ENCODE measurements at regions not wholly inside any gene's neighbourhood (a gene's known extent, or its start where the extent isn't known, plus 50 kb on each side); places are given as distances from the start of the nearest gene placed in this dataset.

DNA sequence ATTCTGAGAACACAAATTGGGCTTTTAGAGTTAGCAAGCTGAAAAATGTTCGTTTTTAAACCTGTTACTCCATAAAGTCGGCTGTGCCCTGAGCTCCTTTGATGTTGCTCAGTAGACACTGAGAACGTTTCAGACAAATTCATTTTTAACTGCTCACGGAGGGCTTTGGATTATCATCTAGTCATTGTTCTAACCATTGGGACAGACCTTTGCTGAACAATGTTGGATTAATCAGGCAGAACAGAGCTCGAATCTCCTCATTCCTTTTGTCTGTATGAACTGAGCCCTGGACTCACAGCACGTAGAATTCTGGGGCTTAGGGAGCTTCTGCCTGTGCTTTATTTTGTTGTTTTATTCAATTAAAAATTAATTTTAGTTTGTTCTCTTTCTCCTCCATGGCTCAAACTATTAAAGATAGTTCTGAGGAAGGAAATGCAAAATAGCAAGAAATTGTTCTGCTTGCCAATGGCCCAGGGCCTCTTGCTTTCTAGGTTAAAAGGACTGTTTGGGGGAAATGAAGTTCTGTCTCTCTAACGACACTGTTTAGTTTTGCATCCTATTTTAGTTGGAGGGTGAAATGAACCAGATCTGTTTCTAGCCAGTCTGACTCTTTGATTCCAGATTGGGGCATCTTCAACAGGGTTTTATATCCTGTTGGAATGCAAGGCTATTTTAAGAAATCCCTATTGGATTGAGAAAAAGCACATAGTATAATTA, 114.7 kb upstream of the CXCR4 start:
- no peak overlapping the region for H3K4me3 ChIP-seq (ENCODE audit: low read length)
- H3K4me2 ChIP-seq (ENCODE audit: low read length), result no peak overlapping the region
- H3K9me3 ChIP-seq (ENCODE audit: low read length), result no peaks in the 10 kb centered on the region
- TF ChIP-seq RAD21 (conservative IDR thresholded peaks at IDR 0.05) (no peak), EP300 (conservative IDR thresholded peaks at IDR 0.05; ENCODE audit: poor library complexity, severe bottlenecking) (no peak), EZH2 (IDR thresholded peaks at IDR 0.05; ENCODE audit: borderline replicate concordance, insufficient read depth, low read length, poor library complexity, severe bottlenecking) (no peak)
- no peak overlapping the region for H3K9ac ChIP-seq (ENCODE audit: low read length)
- no peaks in the 10 kb centered on the region for H3K9me2 ChIP-seq (ENCODE audit: insufficient read depth, low read length)
- H4K20me1 ChIP-seq (ENCODE audit: insufficient read depth), result no peaks in the 10 kb centered on the region
- H3F3A ChIP-seq (ENCODE audit: insufficient read depth, low read length, poor library complexity, severe bottlenecking), result no peaks in the 10 kb centered on the region
- no peaks in the 10 kb centered on the region for H3K27me3 ChIP-seq (ENCODE audit: insufficient read depth, low read depth, low read length)
- H3K79me2 ChIP-seq (replicated peaks; ENCODE audit: insufficient read depth, low read length), result no peaks in the 10 kb centered on the region
- H3K27ac ChIP-seq (ENCODE audit: low read length), result no peak overlapping the region
- no peaks in the 10 kb centered on the region for H3K36me3 ChIP-seq (ENCODE audit: insufficient read depth, low read length)
- no peak overlapping the region for H2AFZ ChIP-seq (ENCODE audit: low read depth, low read length)

DNA sequence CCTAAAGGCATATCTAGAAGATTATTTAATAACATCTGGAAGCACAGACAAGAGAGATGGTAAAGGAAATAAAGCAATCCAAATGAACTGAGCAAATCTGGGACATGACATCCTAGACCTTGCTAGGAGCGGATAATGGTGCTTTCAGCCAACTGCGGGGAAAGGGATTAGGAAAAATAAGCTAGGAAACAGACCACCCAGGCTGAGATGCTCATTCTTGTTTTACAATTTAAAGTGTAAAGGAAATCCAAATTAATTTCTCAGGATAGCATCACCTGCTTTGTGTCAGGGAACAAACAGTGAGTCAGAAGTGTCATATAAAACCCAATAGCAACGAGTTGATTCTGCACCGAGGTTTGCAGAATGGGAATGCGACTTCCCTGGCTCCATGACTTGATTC, 112.5 kb upstream of the CXCR4 start:
- H3K27ac ChIP-seq (ENCODE audit: low read length), result no peak overlapping the region
- H2AFZ ChIP-seq (ENCODE audit: low read depth, low read length), result no peak overlapping the region
- no peak overlapping the region for H3K4me3 ChIP-seq (ENCODE audit: low read length)
- H3K9me3 ChIP-seq (ENCODE audit: low read length), result no peaks in the 10 kb centered on the region
- no peak overlapping the region for H3K4me2 ChIP-seq (ENCODE audit: low read length)
- H3K27me3 ChIP-seq (ENCODE audit: insufficient read depth, low read depth, low read length), result no peaks in the 10 kb centered on the region
- H3K9me2 ChIP-seq (ENCODE audit: insufficient read depth, low read length), result no peaks in the 10 kb centered on the region
- TF ChIP-seq RAD21 (conservative IDR thresholded peaks at IDR 0.05) (no peak), TAF1 (IDR thresholded peaks at IDR 0.05; ENCODE audit: low read depth) (no peak), EP300 (conservative IDR thresholded peaks at IDR 0.05; ENCODE audit: poor library complexity, severe bottlenecking) (no peak), POLR2AphosphoS5 (IDR thresholded peaks at IDR 0.05) (no peak), MXI1 (conservative IDR thresholded peaks at IDR 0.05; ENCODE audit: poor library complexity, severe bottlenecking) (no peak)
- no peaks in the 10 kb centered on the region for H3F3A ChIP-seq (ENCODE audit: insufficient read depth, low read length, poor library complexity, severe bottlenecking)
- no peaks in the 10 kb centered on the region for H3K36me3 ChIP-seq (ENCODE audit: insufficient read depth, low read length)
- H4K20me1 ChIP-seq (ENCODE audit: insufficient read depth), result no peaks in the 10 kb centered on the region
- no peaks in the 10 kb centered on the region for H3K79me2 ChIP-seq (replicated peaks; ENCODE audit: insufficient read depth, low read length)
- H3K9ac ChIP-seq (ENCODE audit: low read length), result no peak overlapping the region

- Histone ChIP-seq H3K27me3 (ENCODE audit: insufficient read depth, low read depth, low read length) (no peaks in the 10 kb centered on the region), H3K4me3 (ENCODE audit: low read length) (no peak overlapping the region), H3K9me3 (ENCODE audit: low read length) (no peaks in the 10 kb centered on the region), H3K36me3 (ENCODE audit: insufficient read depth, low read length) (no peaks in the 10 kb centered on the region), H3K79me2 (replicated peaks; ENCODE audit: insufficient read depth, low read length) (no peaks in the 10 kb centered on the region), H3K4me2 (ENCODE audit: low read length) (no peak overlapping the region), H3K27ac (ENCODE audit: low read length) (no peak overlapping the region), H3F3A (ENCODE audit: insufficient read depth, low read length, poor library complexity, severe bottlenecking) (no peaks in the 10 kb centered on the region), H3K9me2 (ENCODE audit: insufficient read depth, low read length) (no peaks in the 10 kb centered on the region), H3K9ac (ENCODE audit: low read length) (no peak overlapping the region), H2AFZ (ENCODE audit: low read depth, low read length) (no peak overlapping the region), H4K20me1 (ENCODE audit: insufficient read depth) (no peaks in the 10 kb centered on the region)
- TF ChIP-seq, protein P1, sequence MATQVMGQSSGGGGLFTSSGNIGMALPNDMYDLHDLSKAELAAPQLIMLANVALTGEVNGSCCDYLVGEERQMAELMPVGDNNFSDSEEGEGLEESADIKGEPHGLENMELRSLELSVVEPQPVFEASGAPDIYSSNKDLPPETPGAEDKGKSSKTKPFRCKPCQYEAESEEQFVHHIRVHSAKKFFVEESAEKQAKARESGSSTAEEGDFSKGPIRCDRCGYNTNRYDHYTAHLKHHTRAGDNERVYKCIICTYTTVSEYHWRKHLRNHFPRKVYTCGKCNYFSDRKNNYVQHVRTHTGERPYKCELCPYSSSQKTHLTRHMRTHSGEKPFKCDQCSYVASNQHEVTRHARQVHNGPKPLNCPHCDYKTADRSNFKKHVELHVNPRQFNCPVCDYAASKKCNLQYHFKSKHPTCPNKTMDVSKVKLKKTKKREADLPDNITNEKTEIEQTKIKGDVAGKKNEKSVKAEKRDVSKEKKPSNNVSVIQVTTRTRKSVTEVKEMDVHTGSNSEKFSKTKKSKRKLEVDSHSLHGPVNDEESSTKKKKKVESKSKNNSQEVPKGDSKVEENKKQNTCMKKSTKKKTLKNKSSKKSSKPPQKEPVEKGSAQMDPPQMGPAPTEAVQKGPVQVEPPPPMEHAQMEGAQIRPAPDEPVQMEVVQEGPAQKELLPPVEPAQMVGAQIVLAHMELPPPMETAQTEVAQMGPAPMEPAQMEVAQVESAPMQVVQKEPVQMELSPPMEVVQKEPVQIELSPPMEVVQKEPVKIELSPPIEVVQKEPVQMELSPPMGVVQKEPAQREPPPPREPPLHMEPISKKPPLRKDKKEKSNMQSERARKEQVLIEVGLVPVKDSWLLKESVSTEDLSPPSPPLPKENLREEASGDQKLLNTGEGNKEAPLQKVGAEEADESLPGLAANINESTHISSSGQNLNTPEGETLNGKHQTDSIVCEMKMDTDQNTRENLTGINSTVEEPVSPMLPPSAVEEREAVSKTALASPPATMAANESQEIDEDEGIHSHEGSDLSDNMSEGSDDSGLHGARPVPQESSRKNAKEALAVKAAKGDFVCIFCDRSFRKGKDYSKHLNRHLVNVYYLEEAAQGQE (IDR thresholded peaks at IDR 0.05; ENCODE audit: borderline replicate concordance), result no peak
- TF ChIP-seq MXI1 (conservative IDR thresholded peaks at IDR 0.05; ENCODE audit: poor library complexity, severe bottlenecking) (no peak), EP300 (conservative IDR thresholded peaks at IDR 0.05; ENCODE audit: poor library complexity, severe bottlenecking) (no peak), TAF1 (IDR thresholded peaks at IDR 0.05; ENCODE audit: low read depth) (no peak), POLR2AphosphoS5 (IDR thresholded peaks at IDR 0.05) (no peak), EZH2 (IDR thresholded peaks at IDR 0.05; ENCODE audit: borderline replicate concordance, insufficient read depth, low read length, poor library complexity, severe bottlenecking) (no peak), CTCF (IDR thresholded peaks at IDR 0.05; ENCODE audit: poor library complexity, severe bottlenecking) (no peak), RAD21 (conservative IDR thresholded peaks at IDR 0.05) (no peak), SMC3 (conservative IDR thresholded peaks at IDR 0.05; ENCODE audit: poor library complexity) (no peak)
These were observed 109.0 kb upstream of the CXCR4 start for GRCh38 chr2:136226903-136227302.

All from neural cell (in vitro differentiated cells).